GDM1 (cell line): ENCODE measurements at regions not wholly inside any gene's neighbourhood (a gene's known extent, or its start where the extent isn't known, plus 50 kb on each side); places are given as distances from the start of the nearest gene placed in this dataset.
"Not testable (repeated sequence)": the region's sequence is repeated elsewhere in the genome, so short reads cannot be mapped to it uniquely, and the experiment has no call there.

ENCODE experiments used
- DNase-seq: peaks from one replicate; lab custom pipeline; 2025; lab: John Stamatoyannopoulos, UW

- no peak for DNase-seq
Measured at GRCh38 chr17:70447588-70447987, 278.3 kb downstream of the KCNJ2 start.

GRCh38 chr17:70453075-70453474, 283.7 kb downstream of the KCNJ2 start:
- not testable (repeated sequence) for DNase-seq

GRCh38 chr17:70454377-70454776, 285.0 kb downstream of the KCNJ2 start:
- no peak for DNase-seq

DNA sequence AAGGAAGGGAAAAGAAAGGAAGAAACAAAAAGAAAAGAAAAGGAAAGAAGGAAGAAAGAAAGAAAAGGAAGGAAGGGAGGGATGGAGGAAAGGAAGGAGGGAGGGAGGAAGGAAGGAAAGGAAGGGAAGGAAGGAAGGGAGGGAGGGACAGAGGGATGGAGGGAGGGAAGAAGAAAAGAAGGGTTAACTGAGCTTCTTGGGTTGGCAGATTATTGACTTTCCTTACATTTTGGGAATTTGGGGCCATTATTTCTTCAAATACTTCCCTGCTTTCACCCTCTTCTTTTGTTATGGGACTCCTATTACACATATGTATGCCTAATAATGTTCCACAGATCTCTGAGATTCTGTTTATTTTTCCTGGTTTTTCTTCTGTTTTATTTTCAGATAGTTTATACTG, 285.6 kb downstream of the KCNJ2 start:
- no peak for DNase-seq

- DNase-seq = no peak
Measured at GRCh38 chr17:70464995-70465394, 295.7 kb downstream of the KCNJ2 start.

DNA sequence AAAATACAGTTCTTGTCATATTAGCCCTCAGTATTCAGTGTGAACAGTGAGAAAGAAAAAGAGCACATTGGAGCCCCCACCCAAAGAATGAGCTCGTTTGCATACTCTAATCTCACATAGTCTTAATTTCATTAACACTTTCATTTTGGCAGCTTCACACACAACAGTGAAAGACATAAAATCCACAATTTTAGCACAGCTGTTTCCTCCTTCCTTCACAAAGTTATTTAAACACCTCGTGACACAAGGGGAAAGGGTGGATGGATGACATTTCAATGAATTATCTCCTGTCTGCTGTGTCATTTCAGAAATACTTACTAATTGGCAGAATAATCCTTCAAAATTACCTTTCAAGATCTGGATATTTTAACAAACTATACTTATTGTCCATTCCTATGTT, 299.3 kb downstream of the KCNJ2 start:
- DNase-seq = no peak

DNA sequence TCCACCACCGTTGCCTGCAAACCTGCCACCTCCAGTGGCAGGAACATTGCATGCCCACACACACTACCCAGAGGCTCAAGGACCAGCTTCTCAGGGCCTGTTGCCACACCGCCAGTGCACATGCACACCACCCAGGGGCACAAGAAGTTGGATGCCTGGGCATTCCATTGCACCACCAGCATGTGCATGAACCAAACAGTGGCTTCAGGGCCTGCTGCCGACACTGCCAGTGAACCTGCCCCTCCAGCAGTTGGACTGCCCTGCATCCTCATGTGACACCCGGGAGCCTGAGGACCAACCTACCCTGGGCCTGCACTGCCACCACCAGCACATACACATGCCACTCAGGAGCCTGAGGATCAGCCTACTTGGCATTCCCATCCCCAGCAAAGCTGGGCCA, 303.7 kb downstream of the KCNJ2 start:
- DNase-seq = no peak

- DNase-seq = no peak
Measured at GRCh38 chr17:70476368-70476767, 307.0 kb downstream of the KCNJ2 start.

DNA sequence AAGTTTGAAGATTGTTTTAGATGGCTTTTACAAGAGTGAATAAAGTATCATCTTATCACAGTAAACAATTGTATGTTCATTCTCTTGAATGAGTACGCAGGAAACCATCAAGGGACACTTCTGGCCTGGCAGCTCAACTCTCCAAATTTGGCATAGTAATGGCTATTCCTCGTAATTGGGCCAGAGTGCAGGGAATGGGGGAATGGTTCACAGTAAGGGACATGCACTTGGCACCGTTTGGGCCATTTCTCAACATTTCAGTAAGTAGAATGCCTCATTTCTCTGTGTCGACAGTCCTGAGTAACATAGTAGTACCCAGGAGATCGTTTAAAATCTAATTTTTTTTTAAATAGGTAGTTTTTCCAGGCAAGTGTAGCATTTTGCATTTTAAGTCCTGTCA, 309.6 kb downstream of the KCNJ2 start:
- DNase-seq = no peak

DNA sequence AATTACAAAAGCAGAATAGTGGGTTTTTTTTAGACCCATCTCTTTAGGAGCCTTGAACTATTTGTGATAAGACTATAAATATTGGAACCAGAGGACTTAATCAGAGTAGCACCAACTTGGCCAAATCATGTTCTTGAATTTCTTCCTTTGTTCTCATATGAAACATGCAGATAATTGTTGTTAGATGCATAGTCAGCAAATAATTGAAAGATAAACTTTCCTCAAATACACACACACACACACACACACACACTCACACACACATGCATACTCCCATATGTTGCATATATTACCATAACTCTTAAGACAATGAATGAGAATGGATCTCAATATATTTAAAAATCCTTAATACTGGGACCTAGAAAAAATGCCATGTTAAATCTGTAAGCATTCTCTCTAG, 310.4 kb downstream of the KCNJ2 start:
- DNase-seq = no peak

- no peak for DNase-seq
Measured at GRCh38 chr17:70483624-70484023, 314.3 kb downstream of the KCNJ2 start.

DNA sequence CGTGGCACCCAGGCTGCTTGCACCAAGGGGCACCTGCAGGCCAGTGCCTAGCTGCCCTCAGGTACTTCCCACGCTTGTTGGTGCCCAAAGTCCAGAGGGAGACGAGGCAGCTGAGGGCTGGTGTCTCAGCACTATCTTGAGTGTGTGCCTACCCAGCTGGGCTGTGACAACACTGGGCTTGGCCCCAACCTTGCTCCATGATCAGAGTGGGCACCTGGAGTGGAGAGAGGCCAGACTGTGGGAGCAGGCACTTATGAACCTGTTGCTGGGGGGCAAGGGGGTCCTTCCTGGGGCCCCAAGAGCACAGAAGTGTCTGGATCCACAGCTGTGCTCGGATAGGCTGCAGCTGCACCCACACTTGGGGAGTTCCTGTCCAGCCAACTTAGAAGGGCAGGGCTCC, 314.7 kb downstream of the KCNJ2 start:
- DNase-seq = no peak

GRCh38 chr17:70484496-70484895, 315.2 kb downstream of the KCNJ2 start:
- DNase-seq = no peak

GRCh38 chr17:70492368-70492767, 323.0 kb downstream of the KCNJ2 start:
- DNase-seq = no peak

DNA sequence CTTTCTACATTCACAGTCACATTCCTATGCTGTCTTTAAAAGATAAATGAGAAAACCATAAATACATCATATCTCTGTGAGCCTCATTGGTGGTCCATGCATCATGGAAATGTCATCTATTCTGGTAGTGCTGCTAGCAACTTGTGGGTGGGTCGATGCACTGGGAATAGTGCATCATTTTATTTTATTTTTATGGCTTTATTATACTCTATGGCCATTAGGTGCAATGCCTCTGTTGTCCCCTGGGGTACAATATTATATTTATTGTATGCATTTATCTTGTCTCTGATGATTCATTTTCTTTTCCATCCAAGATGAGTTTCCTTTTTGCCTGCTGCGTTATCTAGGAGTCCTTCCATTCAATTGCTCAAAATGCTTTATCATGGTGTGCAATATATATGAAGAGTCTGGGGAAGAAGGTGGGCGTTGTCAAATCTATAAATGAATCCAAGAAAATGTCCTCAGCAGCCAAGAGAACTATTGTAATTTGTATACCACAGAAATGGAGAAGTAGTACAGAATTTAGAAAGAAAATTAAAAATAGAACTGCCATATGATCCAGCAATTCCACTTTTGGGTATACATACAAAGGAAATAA, 324.0 kb downstream of the KCNJ2 start:
- DNase-seq = no peak

- DNase-seq = no peak
Measured at GRCh38 chr17:70498631-70499030, 329.3 kb downstream of the KCNJ2 start.

DNA sequence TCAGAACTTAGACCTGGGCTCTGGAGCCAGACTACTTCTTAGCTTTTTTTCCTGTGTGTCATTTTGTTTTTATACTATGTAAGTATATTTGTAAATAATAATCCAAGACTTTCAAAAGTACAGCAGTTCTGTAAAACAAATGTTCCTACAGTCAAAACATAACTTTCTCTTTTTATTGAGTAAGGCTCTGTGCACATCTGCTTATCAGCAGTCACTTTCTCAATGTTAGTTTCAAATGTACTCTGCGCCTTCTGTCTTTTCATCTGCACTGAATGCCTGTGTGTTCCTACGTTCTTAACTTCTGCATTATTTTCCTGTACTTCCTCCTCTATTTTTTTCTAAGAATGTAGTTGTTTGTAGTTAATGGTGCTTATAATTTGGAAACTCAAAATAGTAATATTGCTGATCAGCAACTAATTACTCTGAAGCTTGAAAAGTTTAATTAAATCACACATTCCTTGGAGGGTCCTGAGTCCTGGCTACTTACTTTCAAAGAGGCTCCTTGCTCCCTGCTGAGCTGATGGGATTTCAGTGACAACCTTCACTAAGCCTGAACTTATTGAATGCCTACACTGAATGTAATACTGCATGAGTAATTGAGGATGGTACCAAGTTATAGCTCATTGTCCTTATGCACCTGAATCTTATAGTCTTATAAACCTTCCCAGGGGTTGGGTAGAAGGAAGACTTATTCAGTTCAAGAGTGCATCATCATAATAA, 329.9 kb downstream of the KCNJ2 start:
- DNase-seq = no peak

GRCh38 chr17:70503449-70503848, 334.1 kb downstream of the KCNJ2 start:
- no peak for DNase-seq

- DNase-seq = no peak
Measured at GRCh38 chr17:70510288-70510687, 341.0 kb downstream of the KCNJ2 start.

- no peak for DNase-seq
Measured at GRCh38 chr17:70517816-70518215, 348.5 kb downstream of the KCNJ2 start.

GRCh38 chr17:70519300-70519699, 350.0 kb downstream of the KCNJ2 start:
- no peak for DNase-seq

DNA sequence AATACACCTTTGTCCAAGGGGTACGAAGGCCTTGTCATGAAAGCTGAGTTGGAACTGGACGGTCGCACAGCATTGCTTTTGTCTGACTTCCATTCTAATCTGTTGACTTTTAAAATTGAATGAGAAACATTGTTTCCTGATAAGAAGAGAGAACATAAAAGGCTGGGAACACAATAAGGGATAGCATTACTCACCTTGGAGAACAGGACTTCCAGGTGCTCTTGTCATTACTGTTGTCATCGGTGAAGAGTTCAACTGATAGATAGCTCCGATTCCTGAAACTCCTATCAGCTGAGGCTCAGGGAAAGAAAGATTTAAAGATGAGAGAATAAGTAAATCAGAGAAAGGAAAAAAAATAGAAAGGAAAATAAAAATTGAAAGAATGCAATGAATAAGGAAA, 351.1 kb downstream of the KCNJ2 start:
- DNase-seq = no peak

- no peak for DNase-seq
Measured at GRCh38 chr17:70520956-70521355, 351.6 kb downstream of the KCNJ2 start.

- no peak for DNase-seq
Measured at GRCh38 chr17:70521821-70522256, 352.5 kb downstream of the KCNJ2 start.
